Stimulated activated CD4-positive, alpha-beta T cell treated with anti-CD3 and anti-CD28 coated beads, Interleukin-15, amount 100 ng/mL, for 24 hours (primary cell): ENCODE measurements at regions not wholly inside any gene's neighbourhood (a gene's known extent, or its start where the extent isn't known, plus 50 kb on each side); places are given as distances from the start of the nearest gene placed in this dataset.
"Not testable (repeated sequence)": the region's sequence is repeated elsewhere in the genome, so short reads cannot be mapped to it uniquely, and the experiment has no call there.

Experiments used
- DNase-seq: peaks from one replicate; pipeline ENCODE4 v3.0.0-alpha.2; 2020

DNA sequence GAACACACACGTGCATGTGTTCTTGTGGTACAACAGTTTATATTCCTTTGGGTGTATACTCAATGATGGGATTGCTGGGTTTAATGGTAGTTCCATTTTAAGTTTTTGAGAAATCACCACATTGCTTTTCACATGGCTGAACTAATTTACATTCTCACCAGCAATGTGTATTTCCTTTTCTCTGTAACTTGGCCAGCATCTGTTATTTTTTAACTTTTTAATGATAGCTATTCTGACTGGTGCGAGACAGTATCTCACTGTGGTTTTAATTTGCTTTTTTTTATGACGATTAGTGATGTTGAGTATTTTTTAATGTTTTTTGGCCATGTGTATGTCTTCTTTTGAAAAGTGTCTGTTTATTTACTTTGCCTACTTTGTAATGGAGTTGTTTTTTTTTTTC, 256.6 kb downstream of the ZWINT start:
- no peak for DNase-seq

DNA sequence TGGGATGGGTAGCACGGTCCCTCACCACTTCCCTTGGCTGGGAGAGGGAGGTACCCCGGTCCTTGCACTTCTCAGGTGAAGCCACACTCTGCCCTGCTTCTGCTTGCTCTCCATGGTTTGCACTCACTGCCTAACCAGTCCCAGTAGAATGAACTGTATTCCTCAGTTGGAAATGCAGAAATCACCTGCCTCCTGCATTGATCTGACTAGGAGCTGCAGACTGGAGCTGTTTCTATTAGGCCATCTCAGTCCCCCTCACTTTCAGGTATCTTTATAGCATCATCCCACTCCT, 264.9 kb downstream of the ZWINT start:
- DNase-seq = no peak

DNA sequence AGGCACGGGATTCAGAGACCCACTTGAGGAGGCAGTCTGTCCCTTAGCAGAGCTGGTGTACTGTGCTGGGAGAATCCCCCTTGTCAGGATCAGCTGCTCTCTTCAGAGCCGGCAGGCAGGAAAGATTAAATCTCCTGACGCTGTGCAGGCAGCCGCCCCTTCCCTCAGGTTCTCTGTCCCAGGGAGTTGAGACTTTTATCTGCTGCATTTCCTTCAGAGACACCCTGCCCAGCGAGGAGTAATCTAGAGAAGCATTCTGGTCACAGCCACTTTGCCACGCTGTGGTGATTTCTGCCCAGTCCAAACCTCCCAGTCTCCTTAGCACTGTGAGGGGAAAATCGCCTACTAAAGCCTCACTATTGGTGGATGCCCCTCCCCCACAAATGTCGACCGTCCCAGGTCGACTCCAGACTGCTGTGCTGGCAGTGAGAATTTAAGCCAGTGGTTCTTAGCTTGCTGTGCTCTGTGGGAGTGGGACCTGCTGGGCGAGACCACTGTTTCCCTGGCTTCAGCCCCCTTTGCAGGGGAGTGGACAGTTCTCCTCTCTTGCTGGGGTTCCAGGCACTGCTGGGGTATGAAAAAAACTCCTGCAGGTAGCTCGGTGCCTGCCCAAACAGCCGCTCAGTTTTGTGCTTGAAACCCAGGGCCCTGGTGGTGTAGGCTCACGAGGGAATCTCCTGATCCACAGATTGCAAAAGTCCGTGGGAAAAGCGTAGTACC, 265.4 kb downstream of the ZWINT start:
- DNase-seq = no peak

DNA sequence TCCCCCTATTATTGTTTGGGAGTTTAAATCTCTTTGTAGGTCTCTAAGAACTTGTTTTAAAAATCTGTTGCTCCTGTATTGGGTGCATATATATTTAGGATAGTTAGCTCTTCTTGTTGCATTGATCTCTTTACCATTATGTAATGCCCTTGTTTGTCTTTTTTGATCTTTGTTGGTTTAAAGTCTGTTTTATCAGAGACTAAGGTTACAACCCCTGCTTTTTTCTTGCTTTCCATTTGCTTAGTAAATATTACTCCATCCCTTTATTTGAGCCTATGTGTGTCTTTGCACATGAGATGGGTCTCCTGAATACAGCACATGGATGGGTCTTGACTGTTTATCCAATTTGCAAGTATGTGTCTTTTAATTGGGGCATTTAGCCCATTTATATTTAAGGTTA, 267.4 kb downstream of the ZWINT start:
- DNase-seq = not testable (repeated sequence)

DNA sequence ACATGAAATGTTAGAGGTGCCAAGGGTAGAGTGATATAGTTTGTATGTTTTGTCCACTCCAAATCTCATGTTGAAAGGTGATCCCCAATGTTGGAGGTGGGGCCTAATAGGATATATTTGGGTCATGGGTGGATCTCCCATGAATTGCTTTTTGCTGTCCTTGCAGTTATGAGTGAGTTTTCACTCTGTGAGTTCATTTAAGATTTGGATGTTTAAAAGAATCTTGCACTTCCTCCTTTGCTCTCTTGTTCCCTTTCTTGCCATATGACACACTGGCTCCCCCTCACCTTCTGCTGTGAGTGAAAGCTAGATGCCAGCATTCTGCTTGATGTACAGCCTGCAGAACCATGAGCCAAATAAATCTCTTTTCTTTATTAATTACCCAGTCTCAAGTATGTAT, 269.2 kb downstream of the ZWINT start:
- DNase-seq = no peak

DNA sequence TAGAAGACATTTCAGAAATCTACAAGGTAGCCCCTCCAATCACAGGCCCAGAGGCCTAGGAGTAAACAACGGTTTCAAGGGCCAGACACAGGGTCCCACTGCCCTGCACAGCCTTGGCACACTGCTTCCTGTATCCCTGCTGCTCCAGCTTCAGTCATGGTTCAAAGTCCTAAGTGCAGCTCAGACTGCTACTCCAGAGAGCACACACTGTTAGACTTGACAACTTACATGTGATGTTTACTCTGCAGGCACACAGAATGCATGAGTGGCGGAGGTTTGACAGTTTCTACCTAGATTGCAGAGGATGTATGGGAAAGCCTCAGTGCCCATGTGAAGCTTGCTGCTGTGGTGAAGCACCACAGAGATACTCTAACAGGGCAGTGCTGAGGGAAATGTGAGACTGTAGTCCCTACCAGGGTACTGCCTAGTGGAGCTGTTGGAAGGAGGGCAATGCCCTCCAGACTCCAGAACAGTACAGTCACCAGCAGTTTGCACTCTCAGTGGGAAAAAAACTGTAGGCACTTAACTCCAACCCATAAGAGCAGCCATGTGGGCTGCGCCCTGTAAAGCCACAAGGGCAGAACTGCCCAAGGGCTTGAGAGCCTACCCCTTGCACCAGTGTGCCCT, 270.0 kb downstream of the ZWINT start:
- DNase-seq = no peak

DNA sequence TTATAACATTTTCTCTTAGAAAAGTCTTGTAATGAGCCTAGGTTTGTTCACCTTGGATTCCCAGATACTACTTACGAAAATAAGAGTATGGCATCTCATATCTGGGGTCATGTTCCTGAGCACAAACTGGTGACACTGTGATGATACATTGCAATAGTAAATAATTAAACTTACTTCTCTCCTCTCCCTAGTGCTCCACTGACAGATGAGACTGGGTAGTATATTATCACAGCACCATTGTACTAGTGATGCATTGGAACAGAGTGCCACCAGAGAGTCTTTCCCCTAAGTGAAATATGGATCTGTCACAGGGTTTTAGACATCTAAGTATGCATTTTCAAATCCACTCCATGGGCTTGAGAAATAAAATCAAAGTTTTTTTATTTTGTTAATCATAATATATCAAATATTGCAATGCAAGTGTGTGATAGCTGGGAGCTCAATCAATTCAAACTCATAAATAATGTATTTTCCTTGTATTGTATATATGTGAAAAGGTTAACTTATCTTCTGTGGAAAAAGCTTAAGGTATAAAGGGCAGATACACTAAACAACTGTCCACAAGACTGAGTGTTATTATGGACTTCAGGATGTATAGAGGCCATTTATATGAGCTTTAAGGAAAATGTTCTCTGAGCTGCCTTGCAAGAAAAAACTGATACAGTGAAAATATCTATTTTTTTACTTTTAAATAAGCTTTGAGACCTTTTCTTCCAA, 275.5 kb downstream of the ZWINT start:
- no peak for DNase-seq

DNA sequence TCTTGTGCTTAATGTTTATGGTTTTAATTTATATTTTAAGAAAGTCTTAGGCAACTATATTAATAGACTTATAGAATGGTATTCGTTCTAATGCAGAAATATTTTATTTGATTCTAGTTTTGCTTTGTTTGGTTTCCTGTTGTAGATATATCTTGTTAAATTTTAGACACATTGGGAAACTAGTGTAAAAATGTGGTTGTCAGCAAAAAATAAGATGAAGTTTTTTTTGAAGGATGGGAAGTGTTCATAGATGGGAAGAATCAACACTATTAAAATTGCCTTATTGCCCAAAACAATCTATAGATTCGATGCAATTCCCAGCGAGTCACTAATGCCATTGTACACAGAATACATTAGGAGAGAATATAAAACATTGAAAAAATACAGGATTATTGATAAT, 278.9 kb downstream of the ZWINT start:
- no peak for DNase-seq

DNA sequence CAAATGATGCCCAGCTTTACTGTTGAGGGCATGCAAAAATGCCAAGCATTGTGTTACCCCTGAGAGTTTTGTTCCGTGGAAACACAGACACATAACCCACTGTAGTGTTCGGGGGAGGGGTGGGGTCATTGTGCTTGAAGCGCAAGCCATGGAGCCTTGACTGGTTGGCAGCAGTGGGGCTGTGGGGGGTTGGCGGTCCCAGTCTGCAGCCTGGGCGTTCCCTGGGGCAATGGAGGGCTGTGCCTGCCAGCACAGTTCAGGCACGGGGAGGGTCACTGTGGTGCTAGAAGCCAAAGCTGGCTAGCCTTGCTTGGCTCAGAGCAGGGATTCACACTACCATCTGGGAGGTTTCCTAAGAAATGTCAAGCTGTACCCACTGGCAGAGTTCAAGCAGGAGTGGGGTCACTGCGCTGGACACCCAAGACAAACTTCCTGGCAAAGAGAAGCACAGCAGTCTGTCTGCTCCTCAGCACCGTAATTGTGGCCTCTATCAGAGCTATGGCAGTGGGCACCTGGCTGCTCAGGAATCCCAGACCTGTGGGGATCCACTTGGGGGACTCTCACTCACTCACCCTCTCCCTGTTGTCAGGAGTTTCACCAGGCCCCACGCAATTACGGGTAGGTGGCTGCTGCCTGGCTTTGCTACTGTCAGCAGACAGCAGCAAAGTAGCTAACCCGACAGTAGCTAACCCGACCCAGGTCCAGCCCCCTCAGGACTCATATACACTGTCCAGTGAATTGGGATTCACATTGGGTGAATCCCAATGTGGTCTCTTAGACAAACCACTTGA, 292.4 kb downstream of the ZWINT start:
- DNase-seq = no peak

DNA sequence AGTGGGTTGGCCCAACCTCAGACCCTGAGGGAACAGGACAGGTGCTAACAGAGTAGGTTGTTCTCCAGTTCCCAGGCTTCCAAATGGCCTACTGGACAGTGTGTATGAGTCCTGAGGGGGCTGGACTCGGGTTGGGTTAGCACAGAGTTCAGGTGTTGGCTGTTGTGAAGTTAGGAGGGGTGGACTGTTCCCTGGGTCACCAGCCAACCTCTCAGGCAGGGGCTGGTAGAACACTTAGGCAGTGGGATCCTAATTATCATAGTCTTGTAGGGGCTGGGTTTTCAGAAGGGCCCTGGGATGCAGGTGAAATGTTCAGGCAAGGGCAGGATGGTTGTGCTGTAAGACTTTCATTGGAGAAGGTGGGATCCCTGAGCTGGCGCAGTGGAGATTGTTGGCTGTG, 293.0 kb downstream of the ZWINT start:
- DNase-seq = no peak

DNA sequence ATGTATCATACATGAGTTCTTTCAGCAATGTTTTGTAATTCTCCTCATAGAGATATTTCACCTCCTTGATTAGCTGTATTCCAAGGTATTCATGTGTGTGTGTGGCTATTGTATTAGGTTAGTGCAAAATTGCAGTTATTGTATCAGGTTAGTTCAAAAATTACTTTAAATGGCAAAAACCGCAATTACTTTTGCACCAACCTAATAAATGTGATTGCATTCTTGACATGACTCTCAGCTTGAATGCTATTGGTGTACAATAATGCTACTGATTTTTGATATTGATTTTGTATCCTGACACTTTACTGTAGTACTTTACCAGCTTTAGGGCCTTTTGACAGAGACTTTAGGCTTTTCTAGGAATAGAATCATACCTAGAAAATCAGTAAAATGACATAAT, 297.4 kb downstream of the ZWINT start:
- DNase-seq = no peak

DNA sequence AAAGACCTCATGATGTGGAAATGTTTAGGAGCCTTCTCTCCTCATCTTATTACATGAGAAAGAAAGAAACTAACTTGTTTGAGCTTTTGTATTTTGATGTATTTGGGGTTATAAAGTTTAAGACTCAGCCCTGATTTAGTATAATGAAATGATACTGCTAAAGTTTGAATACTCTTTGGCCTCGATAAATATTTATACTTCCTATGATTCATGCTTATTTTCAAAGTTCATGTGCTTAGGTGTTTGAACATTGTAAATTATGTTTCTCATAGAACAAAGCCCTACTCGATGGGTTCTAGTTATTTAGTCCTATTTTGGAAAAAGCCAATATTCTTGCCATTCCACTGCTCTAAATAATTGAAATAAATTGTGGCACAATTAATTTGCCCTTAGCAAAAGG, 303.2 kb downstream of the ZWINT start:
- DNase-seq = no peak

DNA sequence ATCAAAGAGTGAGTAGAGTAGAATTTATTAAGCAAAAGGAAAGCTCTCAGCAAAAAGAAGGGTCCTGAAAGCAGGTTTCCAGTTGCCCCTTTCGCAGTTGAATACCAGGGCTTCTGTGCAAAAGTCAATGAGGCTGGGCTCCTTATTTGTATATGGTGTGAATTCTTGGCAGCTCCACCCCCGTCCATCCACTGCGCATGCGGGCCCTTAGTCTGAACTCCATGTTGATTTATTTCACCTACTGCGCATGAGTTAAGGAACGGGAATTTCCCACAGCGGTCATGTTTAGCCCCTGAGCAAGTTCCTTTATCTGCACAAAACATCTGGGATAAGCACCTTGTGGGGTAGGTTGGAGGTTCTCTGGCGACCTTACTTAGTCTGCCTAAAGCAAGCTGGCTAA, 325.6 kb downstream of the ZWINT start:
- DNase-seq = no peak

DNA sequence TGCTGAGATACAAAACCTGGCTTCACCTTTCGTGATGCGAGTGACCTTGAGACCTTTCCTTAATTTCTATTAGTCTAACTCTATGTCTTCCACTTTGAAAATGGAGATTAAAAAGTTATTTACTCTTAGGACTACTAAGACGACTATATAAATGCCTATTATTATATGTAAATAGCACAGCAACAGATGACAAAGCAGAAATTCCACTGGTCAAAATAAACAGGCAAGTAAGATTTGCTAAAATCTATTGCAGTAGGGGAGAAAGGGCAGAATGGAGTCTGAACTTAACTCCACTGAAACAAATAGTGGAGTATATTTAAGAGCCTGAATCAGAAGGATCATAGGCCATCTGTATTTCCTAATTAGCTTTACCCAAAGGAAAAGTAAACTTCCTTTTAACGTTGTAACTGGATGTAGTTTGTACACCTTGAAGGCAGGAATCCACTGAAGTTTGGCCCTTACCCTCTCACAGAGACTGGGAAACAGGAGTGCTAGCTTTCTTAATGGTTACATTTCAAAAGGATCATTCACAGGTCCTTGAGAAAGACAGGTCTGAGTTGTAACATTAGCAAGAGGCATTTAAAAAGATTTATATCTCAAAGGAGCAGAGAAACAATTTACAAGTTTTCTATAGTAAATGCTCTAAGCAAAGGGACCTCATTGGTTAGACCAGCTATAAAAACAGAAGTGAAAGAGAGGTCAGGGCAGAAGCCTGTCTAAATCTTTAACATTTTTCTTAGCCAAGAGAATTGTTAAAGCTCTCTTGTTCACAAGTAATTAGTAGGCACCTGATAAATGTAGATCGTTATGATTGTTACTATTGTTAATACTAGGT, 332.5 kb downstream of the ZWINT start:
- DNase-seq = no peak

DNA sequence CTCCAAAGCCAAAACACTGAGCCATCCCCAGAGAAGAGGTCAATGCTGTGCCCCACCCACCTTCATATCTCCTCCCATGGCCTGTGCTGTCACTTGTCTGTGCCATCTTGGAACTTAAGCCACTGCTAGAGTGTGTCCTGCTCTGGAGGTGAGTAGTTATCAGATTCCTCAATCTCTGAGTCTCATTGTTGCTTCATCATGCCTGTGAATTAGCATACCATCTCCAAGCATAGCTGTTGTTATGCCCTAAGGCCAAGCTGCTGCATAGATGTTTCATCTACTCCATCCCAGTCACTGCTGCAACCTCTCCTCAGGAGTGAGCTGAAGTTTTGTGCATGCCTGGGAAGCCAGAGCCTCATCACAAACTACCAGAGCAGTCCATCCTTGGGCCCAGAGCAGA, 349.0 kb downstream of the ZWINT start:
- DNase-seq = no peak

DNA sequence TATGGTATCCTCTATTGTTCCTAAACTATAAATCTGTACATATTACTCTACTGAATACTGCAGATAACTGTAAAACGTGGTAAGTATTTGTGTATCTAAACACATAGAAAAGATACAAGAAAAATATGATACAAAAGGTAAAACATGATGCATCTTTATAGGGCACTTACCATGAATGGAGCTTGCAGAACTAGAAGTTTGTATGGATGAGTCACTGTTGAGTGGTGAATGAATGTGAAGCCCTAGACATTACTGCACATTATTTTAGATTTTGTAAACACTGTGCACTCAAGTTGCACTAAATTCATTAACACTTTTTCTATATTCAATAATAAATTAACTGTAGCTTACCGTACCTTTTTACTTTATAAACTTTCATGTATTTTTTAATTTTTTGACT, 357.5 kb downstream of the ZWINT start:
- DNase-seq = no peak

DNA sequence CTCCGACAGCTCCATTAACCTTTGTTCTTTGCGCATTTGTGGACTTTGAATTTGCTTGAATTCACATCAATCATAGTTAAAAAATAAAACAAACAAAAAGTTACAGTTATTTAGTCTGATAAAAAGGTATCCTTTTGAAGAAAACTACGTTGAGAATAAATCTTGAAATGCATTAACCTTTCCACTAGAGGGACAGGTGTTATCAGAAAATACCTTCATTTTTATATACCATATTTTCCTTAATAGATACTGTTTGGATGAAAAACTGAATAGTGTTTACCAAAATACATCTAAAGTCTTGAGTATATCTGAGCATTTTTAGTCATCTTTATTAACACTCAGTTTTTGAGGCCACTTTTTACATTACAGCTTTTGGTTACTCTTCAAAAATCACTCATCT, 371.9 kb downstream of the ZWINT start:
- DNase-seq = no peak

DNA sequence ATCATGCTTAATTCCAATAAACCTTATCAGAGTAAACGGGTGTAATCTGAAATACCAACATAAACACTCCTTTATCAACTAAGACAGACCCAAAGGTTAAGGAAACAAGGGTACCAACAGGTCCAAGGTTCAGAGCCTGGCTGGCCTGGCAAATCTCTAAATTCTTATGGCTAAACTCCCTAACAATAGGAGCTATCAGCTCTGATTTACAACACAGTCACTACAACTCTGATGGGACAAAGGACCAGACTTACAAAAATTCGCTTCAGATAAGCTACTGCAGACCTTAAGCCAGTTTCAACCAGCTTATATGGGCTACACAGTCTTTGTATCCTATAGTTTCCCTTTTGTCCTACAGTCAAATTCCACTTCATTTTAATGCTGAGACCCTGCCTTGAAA, 381.9 kb downstream of the ZWINT start:
- no peak for DNase-seq

DNA sequence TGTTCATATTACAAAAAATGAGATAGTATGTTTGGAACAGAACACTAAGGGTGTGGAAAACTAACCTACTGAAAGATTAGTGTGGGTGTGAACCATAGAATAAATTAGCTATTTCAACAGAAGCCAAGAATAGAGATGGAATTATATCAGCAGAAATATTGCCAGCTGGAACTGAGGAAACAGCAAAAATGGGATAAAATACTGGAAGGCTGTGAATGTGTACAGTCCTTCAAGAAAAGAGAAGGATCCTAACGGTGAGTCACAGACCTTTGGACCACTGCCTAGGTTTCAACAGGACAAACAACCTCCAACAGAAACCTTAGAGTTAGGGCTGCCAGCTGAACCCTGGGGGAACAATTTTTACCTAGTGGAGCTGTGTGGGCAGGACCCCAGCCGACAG, 395.0 kb downstream of the ZWINT start:
- DNase-seq = no peak

DNA sequence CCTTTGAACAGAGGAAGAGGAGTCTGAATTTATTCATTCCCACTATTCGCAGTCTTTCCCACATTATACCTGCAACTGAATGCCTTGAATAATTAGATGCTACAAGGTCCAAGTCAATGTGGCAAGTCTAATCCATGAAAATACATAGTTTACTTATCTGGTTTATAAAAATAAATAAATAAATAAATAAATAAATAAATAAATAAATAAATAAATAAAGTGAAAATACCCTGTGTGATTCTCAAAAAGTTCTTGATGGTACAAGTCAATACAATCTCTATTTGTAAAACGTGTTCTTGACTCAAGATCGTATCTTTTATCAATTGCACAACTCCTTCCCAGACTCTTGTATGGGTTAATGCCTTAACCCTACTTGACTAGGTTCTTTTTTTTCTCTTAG, 417.7 kb downstream of the ZWINT start:
- DNase-seq = no peak

DNA sequence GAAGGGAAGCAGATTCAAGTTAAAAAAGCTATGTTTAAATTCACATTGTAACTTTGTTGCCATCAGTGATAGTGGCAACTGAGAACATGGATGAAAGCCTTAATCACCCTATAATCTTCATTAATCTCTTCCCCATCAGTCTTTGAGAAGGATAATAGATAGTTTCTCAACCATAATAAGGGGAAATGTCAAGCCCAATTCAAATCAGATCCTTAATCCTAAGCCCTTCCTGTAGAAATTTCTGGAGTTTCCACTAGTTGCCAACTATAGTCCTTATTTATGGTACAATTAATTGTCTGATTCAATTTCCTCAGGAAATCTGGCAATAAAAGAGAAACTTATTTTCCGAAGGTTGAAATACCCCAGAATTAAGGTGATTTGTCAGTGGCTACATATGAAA, 431.8 kb downstream of the ZWINT start:
- DNase-seq = no peak

DNA sequence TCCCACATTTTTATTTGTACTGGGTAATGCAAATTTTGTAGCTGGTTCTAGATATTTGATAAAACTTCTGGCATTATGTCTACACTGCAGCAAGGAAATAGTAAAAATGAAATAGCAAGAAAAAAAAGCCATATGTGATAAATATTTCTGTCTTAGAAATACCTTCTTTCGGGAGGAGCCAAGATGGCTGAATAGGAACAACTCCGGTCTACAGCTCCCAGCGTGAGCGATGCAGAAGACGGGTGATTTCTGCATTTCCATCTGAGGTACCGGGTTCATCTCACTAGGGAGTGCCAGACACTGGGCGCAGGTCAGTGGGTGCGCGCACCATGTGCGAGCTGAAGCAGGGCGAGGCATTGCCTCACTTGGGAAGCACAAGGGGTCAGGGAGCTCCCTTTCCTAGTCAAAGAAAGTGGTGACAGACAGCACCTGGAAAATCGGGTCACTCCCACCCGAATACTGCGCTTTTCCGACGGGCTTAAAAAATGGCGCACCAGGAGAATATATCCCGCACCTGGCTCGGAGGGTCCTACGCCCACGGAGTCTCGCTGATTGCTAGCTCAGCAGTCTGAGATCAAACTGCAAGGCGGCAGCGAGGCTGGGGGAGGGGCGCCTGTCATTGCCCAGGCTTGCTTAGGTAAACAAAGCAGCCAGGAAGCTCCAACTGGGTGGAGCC, 461.4 kb downstream of the ZWINT start:
- not testable (repeated sequence) for DNase-seq
